HL-60 (cell line): ENCODE measurements at regions not wholly inside any gene's neighbourhood (a gene's known extent, or its start where the extent isn't known, plus 50 kb on each side); places are given as distances from the start of the nearest gene placed in this dataset.

Experiments used
- DNase-seq, 2 experiments: peaks; one replicate each; pipeline ENCODE4 v3.0.0-alpha.2; 2010 to 2020; ENCODE audit warnings: low read depth in 1 of 2, low spot score in 1 of 2
- H3K27ac ChIP-seq: fragments of 250-450 bp; sonication (Bioruptor Pico); replicated peaks from 2 replicates; pipeline ENCODE4 v1.5.1; 2020; ENCODE audit warnings: mild to moderate bottlenecking, moderate library complexity
- H3K27me3 ChIP-seq: fragments of 250-450 bp; sonication (Bioruptor Pico); 2 replicates; pipeline ENCODE4 v1.5.1; 2021; ENCODE audit warnings: mild to moderate bottlenecking, moderate library complexity; ENCODE audit not compliant: insufficient read depth, poor library complexity, severe bottlenecking
- H3K4me3 ChIP-seq: replicated peaks from 2 replicates; pipeline ENCODE4 v1.5.1; 2011; ENCODE audit warnings: mild to moderate bottlenecking, control low read depth, low read length; ENCODE audit not compliant: insufficient read depth
- GABPA ChIP-seq: IDR thresholded peaks from 2 replicates; pipeline ENCODE4 v1.6.1; 2012; ENCODE audit warnings: low read depth
- POLR2AphosphoS5 ChIP-seq: IDR thresholded peaks from 2 replicates; pipeline ENCODE4 v1.6.1; 2012; ENCODE audit warnings: low read depth
- SPI1 ChIP-seq: IDR thresholded peaks from 2 replicates; pipeline ENCODE4 v1.6.1; 2012; ENCODE audit warnings: low read depth, mild to moderate bottlenecking, borderline replicate concordance
- TF ChIP-seq, protein P1 (sequence below): IDR thresholded peaks from 2 replicates; pipeline ENCODE4 v1.6.1; 2012; ENCODE audit warnings: low read depth; ENCODE audit not compliant: insufficient replicate concordance
- TF ChIP-seq, protein P2 (sequence below): IDR thresholded peaks from one replicate; pipeline ENCODE4 v1.5.1; 2011; ENCODE audit warnings: low read length, control low read depth, inconsistent platforms; ENCODE audit not compliant: insufficient read depth

DNA sequence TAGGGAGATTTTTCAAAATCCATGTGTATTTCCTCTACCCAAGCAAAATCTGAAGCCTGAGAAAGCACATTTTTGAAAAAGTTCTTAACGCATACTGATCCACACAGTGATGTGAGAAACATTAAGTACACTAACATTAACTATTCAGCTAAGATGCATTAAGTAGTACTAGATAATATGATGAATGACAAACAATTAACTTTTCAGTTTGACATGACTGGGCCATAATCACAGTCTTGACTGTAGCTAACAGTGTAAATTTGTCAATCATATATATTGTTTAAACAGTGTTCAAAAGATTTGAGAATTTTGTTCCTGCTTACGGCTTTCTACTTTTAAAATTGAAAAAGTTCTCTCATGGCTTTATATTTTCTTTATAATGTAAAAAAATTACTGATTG is 72.0 kb downstream of the CNTN3 start:
- TF ChIP-seq GABPA (no peak), SPI1 (no peak), POLR2AphosphoS5 (no peak)
- TF ChIP-seq, protein P1, sequence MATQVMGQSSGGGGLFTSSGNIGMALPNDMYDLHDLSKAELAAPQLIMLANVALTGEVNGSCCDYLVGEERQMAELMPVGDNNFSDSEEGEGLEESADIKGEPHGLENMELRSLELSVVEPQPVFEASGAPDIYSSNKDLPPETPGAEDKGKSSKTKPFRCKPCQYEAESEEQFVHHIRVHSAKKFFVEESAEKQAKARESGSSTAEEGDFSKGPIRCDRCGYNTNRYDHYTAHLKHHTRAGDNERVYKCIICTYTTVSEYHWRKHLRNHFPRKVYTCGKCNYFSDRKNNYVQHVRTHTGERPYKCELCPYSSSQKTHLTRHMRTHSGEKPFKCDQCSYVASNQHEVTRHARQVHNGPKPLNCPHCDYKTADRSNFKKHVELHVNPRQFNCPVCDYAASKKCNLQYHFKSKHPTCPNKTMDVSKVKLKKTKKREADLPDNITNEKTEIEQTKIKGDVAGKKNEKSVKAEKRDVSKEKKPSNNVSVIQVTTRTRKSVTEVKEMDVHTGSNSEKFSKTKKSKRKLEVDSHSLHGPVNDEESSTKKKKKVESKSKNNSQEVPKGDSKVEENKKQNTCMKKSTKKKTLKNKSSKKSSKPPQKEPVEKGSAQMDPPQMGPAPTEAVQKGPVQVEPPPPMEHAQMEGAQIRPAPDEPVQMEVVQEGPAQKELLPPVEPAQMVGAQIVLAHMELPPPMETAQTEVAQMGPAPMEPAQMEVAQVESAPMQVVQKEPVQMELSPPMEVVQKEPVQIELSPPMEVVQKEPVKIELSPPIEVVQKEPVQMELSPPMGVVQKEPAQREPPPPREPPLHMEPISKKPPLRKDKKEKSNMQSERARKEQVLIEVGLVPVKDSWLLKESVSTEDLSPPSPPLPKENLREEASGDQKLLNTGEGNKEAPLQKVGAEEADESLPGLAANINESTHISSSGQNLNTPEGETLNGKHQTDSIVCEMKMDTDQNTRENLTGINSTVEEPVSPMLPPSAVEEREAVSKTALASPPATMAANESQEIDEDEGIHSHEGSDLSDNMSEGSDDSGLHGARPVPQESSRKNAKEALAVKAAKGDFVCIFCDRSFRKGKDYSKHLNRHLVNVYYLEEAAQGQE: no peak
- TF ChIP-seq, protein P2, sequence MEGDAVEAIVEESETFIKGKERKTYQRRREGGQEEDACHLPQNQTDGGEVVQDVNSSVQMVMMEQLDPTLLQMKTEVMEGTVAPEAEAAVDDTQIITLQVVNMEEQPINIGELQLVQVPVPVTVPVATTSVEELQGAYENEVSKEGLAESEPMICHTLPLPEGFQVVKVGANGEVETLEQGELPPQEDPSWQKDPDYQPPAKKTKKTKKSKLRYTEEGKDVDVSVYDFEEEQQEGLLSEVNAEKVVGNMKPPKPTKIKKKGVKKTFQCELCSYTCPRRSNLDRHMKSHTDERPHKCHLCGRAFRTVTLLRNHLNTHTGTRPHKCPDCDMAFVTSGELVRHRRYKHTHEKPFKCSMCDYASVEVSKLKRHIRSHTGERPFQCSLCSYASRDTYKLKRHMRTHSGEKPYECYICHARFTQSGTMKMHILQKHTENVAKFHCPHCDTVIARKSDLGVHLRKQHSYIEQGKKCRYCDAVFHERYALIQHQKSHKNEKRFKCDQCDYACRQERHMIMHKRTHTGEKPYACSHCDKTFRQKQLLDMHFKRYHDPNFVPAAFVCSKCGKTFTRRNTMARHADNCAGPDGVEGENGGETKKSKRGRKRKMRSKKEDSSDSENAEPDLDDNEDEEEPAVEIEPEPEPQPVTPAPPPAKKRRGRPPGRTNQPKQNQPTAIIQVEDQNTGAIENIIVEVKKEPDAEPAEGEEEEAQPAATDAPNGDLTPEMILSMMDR: no peak
- Histone ChIP-seq H3K27me3 (no peaks in the 10 kb centered on the region), H3K4me3 (no peak overlapping the region), H3K27ac (no peak overlapping the region)
- DNase-seq: no peak

DNA sequence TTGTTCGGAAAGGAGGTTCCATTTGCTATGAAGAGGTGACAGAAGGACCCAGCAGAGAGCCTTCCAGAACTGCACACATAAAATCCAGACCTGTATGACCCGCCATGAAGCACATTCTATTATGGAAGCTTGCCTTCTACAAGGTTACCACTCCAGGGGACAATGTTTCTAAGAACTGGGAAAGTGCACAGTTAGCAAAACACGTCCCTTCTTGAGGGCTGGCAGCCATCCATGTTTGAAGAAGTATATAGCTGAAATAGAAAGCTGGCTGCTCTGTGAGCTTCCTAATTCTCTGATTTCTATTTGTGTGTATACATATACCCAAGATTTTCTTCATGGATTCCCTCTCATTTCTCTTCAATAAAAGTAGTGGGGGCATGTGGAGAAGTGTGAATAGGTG is 74.6 kb downstream of the CNTN3 start:
- H3K27ac ChIP-seq: no peak overlapping the region
- TF ChIP-seq, protein P2: no peak
- TF ChIP-seq SPI1: no peak
- no peak for TF ChIP-seq GABPA
- TF ChIP-seq, protein P1: no peak
- no peak for TF ChIP-seq POLR2AphosphoS5
- no peaks in the 10 kb centered on the region for H3K27me3 ChIP-seq
- no peak for DNase-seq
- H3K4me3 ChIP-seq: no peak overlapping the region

DNA sequence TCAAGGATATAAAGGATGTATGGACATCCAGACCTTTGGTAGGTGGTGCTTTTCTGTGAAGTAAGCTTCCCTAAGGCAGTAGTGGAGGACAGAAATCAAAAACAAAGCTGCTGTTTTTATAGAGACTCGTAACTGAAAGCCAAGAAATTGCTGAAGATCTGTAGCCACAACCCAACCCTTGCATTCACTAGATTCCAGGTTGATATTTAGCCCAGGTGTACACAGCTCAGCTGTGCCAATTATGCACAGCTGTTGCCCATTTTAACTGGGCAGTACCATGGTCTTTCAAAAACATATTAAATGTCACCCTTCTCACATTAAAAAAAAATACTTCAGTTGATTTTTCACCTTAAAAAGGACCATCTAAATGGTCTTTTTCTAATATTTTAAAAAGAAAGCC is 75.8 kb downstream of the CNTN3 start:
- no peak overlapping the region for H3K27ac ChIP-seq
- TF ChIP-seq, protein P2: no peak
- TF ChIP-seq SPI1: no peak
- TF ChIP-seq, protein P1: no peak
- TF ChIP-seq GABPA: no peak
- TF ChIP-seq POLR2AphosphoS5: no peak
- no peak overlapping the region for H3K4me3 ChIP-seq
- DNase-seq: no peak
- H3K27me3 ChIP-seq: no peaks in the 10 kb centered on the region
